GM12872 (cell line): ENCODE measurements at regions not wholly inside any gene's neighbourhood (a gene's known extent, or its start where the extent isn't known, plus 50 kb on each side); places are given as distances from the start of the nearest gene placed in this dataset.

Source experiments
- CTCF ChIP-seq: IDR thresholded peaks from 3 replicates; pipeline ENCODE4 v1.5.1; 2011; ENCODE audit warnings: low read depth, mild to moderate bottlenecking, low read length, moderate library complexity; ENCODE audit not compliant: insufficient read depth

- no peak for TF ChIP-seq CTCF
These were observed 556.5 kb downstream of the GABRG2 start for GRCh38 chr5:162624110-162624509.

- TF ChIP-seq CTCF: no peak
These were observed 569.9 kb downstream of the GABRG2 start for GRCh38 chr5:162637481-162637880.

- no peak for TF ChIP-seq CTCF
These were observed 571.3 kb downstream of the GABRG2 start for GRCh38 chr5:162638849-162639248.

GRCh38 chr5:162641142-162641813, 573.7 kb downstream of the GABRG2 start:
- TF ChIP-seq CTCF: no peak

- no peak for TF ChIP-seq CTCF
These were observed 587.3 kb downstream of the GABRG2 start for GRCh38 chr5:162654661-162655405.

- no peak for TF ChIP-seq CTCF
These were observed 589.5 kb downstream of the GABRG2 start for GRCh38 chr5:162657076-162657475.

GRCh38 chr5:162664846-162665245, 597.3 kb downstream of the GABRG2 start:
- TF ChIP-seq CTCF: no peak
